HEK293 (cell line): ENCODE measurements at regions not wholly inside any gene's neighbourhood (a gene's known extent, or its start where the extent isn't known, plus 50 kb on each side); places are given as distances from the start of the nearest gene placed in this dataset.

Experiments used
- CTCF ChIP-seq: fragments of 450-650 bp; formaldehyde crosslinking; IDR thresholded peaks from 2 replicates; pipeline ENCODE4 v1.5.1; 2016; ENCODE audit warnings: missing biosample characterization, missing genetic modification characterization
- HOXC10 ChIP-seq: sonication (generic); formaldehyde crosslinking; IDR thresholded peaks from 2 replicates; pipeline ENCODE4 v1.8.1; 2023; ENCODE audit warnings: mild to moderate bottlenecking, missing genetic modification reagents
- REPIN1 ChIP-seq: fragments of 450-650 bp; formaldehyde crosslinking; IDR thresholded peaks from 2 replicates; pipeline ENCODE4 v1.5.1; 2017; ENCODE audit warnings: missing biosample characterization, missing genetic modification characterization, low read depth
- REST ChIP-seq: fragments of 450-650 bp; formaldehyde crosslinking; IDR thresholded peaks from 2 replicates; pipeline ENCODE4 v1.5.1; 2016; ENCODE audit warnings: missing biosample characterization, missing genetic modification characterization
- ZBTB21 ChIP-seq: fragments of 450-650 bp; formaldehyde crosslinking; IDR thresholded peaks from 2 replicates; pipeline ENCODE4 v1.5.1; 2017; ENCODE audit warnings: missing biosample characterization, missing genetic modification characterization
- ZNF140 ChIP-seq: fragments of 450-650 bp; formaldehyde crosslinking; IDR thresholded peaks from 2 replicates; pipeline ENCODE4 v1.5.1; 2016; ENCODE audit warnings: missing biosample characterization, missing genetic modification characterization
- ZNF211 ChIP-seq: fragments of 450-650 bp; formaldehyde crosslinking; IDR thresholded peaks from 2 replicates; pipeline ENCODE4 v1.5.1; 2016; ENCODE audit warnings: low read depth, missing biosample characterization, missing genetic modification characterization
- ZNF555 ChIP-seq: fragments of 450-650 bp; formaldehyde crosslinking; conservative IDR thresholded peaks from 2 replicates; pipeline ENCODE4 v1.5.1; 2017; ENCODE audit warnings: missing biosample characterization, mild to moderate bottlenecking, missing genetic modification characterization, inconsistent platforms
- ZNF624 ChIP-seq: fragments of 450-650 bp; formaldehyde crosslinking; IDR thresholded peaks from 2 replicates; pipeline ENCODE4 v1.5.1; 2017; ENCODE audit warnings: missing biosample characterization, missing genetic modification characterization

GRCh38 chr18:22109535-22109934, 59.9 kb upstream of the GATA6 start:
- TF ChIP-seq CTCF (no peak), ZNF555 (tag by site-specific recombination) (no peak), REST (tag by site-specific recombination) (no peak), HOXC10 (no peak), ZNF140 (tag by site-specific recombination) (no peak), ZNF624 (tag by site-specific recombination) (no peak), ZNF211 (tag by site-specific recombination) (no peak), ZBTB21 (tag by site-specific recombination) (no peak), REPIN1 (tag by site-specific recombination) (no peak)
